HG03175 (cell line): ENCODE measurements at regions not wholly inside any gene's neighbourhood (a gene's known extent, or its start where the extent isn't known, plus 50 kb on each side); places are given as distances from the start of the nearest gene placed in this dataset.

Experiments
- ATAC-seq: cut with Tn5 transposase; IDR thresholded peaks from one replicate; pipeline ENCODE4 v1.9.1; 2021; ENCODE audit warnings: mild to moderate bottlenecking, moderate library complexity; ENCODE audit not compliant: unreplicated experiment

- ATAC-seq, result no peak
Measured at GRCh38 chr3:6781092-6781491, 79.8 kb upstream of the GRM7 start.

- no peak for ATAC-seq
Measured at GRCh38 chr3:6785726-6786125, 75.2 kb upstream of the GRM7 start.

- ATAC-seq, result no peak
Measured at GRCh38 chr3:6791161-6791560, 69.8 kb upstream of the GRM7 start.

- ATAC-seq, result peak; percentile 81
Measured at GRCh38 chr3:6799264-6799915, 61.5 kb upstream of the GRM7 start.

GRCh38 chr3:6803619-6804018 is 57.3 kb upstream of the GRM7 start:
- ATAC-seq, result no peak

- ATAC-seq, result no peak
Measured at GRCh38 chr3:6805236-6805635, 55.7 kb upstream of the GRM7 start.

GRCh38 chr3:6806991-6807390 is 53.9 kb upstream of the GRM7 start:
- ATAC-seq, result no peak

- ATAC-seq, result no peak
Measured at GRCh38 chr3:6807967-6808588, 52.8 kb upstream of the GRM7 start.

- ATAC-seq, result no peak
Measured at GRCh38 chr3:6809349-6809748, 51.6 kb upstream of the GRM7 start.
